ENCODE measurements at regions not wholly inside any gene's neighbourhood (a gene's known extent, or its start where the extent isn't known, plus 50 kb on each side); places are given as distances from the start of the nearest gene placed in this dataset.

DNA sequence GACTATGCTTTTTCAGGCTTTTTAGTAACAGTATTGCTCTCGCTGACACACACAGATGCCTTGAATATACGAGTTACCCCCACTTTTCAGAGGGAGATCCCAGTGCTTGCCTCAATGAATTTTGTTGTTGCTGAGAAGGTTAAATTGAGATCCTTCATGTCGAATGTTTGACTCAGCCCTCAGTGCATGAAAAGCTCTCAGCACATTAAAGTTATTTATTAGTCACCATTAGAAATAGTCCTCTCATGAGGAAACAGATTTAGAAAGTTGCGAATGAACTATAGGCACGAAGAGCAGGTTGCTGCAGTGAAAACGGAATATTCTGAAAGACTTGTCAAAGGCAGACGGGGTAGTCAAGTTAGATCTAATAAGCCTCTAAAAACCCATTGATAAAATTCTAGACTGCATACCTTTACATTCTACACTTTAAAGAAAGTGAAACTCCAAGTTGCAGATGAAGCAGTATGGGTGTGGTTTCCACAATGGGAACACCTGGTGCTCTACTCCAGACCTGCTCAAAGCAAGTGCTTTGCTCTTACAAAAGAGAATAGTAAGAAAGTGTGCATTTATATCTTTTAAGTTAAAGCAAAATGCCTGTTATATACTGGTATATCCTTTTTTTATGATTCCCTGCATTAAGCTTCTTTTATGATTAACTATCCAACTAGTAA, 238.1 kb downstream of the MAF start:
- intact Hi-C loops (cut with micrococcal nuclease; ENCODE audit: unreplicated experiment): no loop called here
- Histone ChIP-seq H3K36me3 (ENCODE audit: insufficient read depth, low read length) (no peaks in the 10 kb centered on the region), H3K4me3 (ENCODE audit: low read depth, low read length, poor library complexity, severe bottlenecking) (no peak overlapping the region), H4K20me1 (ENCODE audit: insufficient read depth, low read length) (no peaks in the 10 kb centered on the region), H3K27ac (ENCODE audit: low read depth, low read length, poor library complexity, severe bottlenecking) (no peak overlapping the region), H3K79me2 (ENCODE audit: insufficient read depth, low read depth, low read length) (no peaks in the 10 kb centered on the region), H3K9me2 (ENCODE audit: insufficient read depth, low read length) (no peaks in the 10 kb centered on the region), H3K4me2 (ENCODE audit: low read length) (no peak overlapping the region), H3K9me3 (ENCODE audit: low read length) (no peaks in the 10 kb centered on the region), H3K4me1 (ENCODE audit: insufficient read depth, low read length, poor library complexity, severe bottlenecking) (no peaks in the 10 kb centered on the region), H2AFZ (ENCODE audit: low read length) (no peak overlapping the region)
- TF ChIP-seq EZH2phosphoT487 (IDR thresholded peaks at IDR 0.05; ENCODE audit: borderline replicate concordance, low read depth, low read length): no peak
- TF ChIP-seq, protein P1, sequence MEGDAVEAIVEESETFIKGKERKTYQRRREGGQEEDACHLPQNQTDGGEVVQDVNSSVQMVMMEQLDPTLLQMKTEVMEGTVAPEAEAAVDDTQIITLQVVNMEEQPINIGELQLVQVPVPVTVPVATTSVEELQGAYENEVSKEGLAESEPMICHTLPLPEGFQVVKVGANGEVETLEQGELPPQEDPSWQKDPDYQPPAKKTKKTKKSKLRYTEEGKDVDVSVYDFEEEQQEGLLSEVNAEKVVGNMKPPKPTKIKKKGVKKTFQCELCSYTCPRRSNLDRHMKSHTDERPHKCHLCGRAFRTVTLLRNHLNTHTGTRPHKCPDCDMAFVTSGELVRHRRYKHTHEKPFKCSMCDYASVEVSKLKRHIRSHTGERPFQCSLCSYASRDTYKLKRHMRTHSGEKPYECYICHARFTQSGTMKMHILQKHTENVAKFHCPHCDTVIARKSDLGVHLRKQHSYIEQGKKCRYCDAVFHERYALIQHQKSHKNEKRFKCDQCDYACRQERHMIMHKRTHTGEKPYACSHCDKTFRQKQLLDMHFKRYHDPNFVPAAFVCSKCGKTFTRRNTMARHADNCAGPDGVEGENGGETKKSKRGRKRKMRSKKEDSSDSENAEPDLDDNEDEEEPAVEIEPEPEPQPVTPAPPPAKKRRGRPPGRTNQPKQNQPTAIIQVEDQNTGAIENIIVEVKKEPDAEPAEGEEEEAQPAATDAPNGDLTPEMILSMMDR (conservative IDR thresholded peaks at IDR 0.05; ENCODE audit: low read length): no peak
- POLR2A ChIA-PET: interaction anchor here (1.0 kb wide), 1 partner anchor 9 kb away, joined by 3 read pairs; no protein-coding TSS in a partner anchor
- CTCF ChIA-PET (ENCODE audit: unreplicated experiment): no interaction called here
- DNase-seq (ENCODE audit: low spot score): no peak
- no TSS peak for BruUV-seq (replicated peaks)

- TF ChIP-seq, protein P1 (conservative IDR thresholded peaks at IDR 0.05; ENCODE audit: low read length): no peak
- no peak for TF ChIP-seq EZH2phosphoT487 (IDR thresholded peaks at IDR 0.05; ENCODE audit: borderline replicate concordance, low read depth, low read length)
- Histone ChIP-seq H3K9me3 (ENCODE audit: low read length) (no peaks in the 10 kb centered on the region), H3K4me3 (ENCODE audit: low read depth, low read length, poor library complexity, severe bottlenecking) (no peak overlapping the region), H3K36me3 (ENCODE audit: insufficient read depth, low read length) (no peaks in the 10 kb centered on the region), H3K9me2 (ENCODE audit: insufficient read depth, low read length) (no peaks in the 10 kb centered on the region), H2AFZ (ENCODE audit: low read length) (no peak overlapping the region), H3K79me2 (ENCODE audit: insufficient read depth, low read depth, low read length) (no peaks in the 10 kb centered on the region), H4K20me1 (ENCODE audit: insufficient read depth, low read length) (no peaks in the 10 kb centered on the region), H3K27ac (ENCODE audit: low read depth, low read length, poor library complexity, severe bottlenecking) (no peak overlapping the region), H3K4me1 (ENCODE audit: insufficient read depth, low read length, poor library complexity, severe bottlenecking) (no peaks in the 10 kb centered on the region), H3K4me2 (ENCODE audit: low read length) (no peak overlapping the region)
- POLR2A ChIA-PET: interaction anchor here (1.0 kb wide), 1 partner anchor 8 kb away, joined by 3 read pairs; no protein-coding TSS in a partner anchor
- DNase-seq (ENCODE audit: low spot score): no peak
- intact Hi-C loops (cut with micrococcal nuclease; ENCODE audit: unreplicated experiment): no loop called here
- BruUV-seq (replicated peaks): no TSS peak
- CTCF ChIA-PET (ENCODE audit: unreplicated experiment): no interaction called here
Measured at GRCh38 chr16:79361132-79361751, 239.3 kb downstream of the MAF start.

GRCh38 chr16:79360267-79360666, 240.3 kb downstream of the MAF start:
- Histone ChIP-seq H4K20me1 (ENCODE audit: insufficient read depth, low read length) (no peaks in the 10 kb centered on the region), H3K79me2 (ENCODE audit: insufficient read depth, low read depth, low read length) (no peaks in the 10 kb centered on the region), H2AFZ (ENCODE audit: low read length) (no peak overlapping the region), H3K4me3 (ENCODE audit: low read depth, low read length, poor library complexity, severe bottlenecking) (no peak overlapping the region), H3K9me3 (ENCODE audit: low read length) (no peaks in the 10 kb centered on the region), H3K9me2 (ENCODE audit: insufficient read depth, low read length) (no peaks in the 10 kb centered on the region), H3K4me1 (ENCODE audit: insufficient read depth, low read length, poor library complexity, severe bottlenecking) (no peaks in the 10 kb centered on the region), H3K4me2 (ENCODE audit: low read length) (no peak overlapping the region), H3K27ac (ENCODE audit: low read depth, low read length, poor library complexity, severe bottlenecking) (no peak overlapping the region), H3K36me3 (ENCODE audit: insufficient read depth, low read length) (no peaks in the 10 kb centered on the region)
- ChIA-PET CTCF (ENCODE audit: unreplicated experiment) (no interaction called here), POLR2A (no interaction called here)
- TF ChIP-seq EZH2phosphoT487 (IDR thresholded peaks at IDR 0.05; ENCODE audit: borderline replicate concordance, low read depth, low read length): no peak
- TF ChIP-seq, protein P1 (conservative IDR thresholded peaks at IDR 0.05; ENCODE audit: low read length): no peak
- no peak for DNase-seq (ENCODE audit: low spot score)
- BruUV-seq (replicated peaks): no TSS peak
- intact Hi-C loops (cut with micrococcal nuclease; ENCODE audit: unreplicated experiment): no loop called here
